AG04450 (cell line): ENCODE measurements at regions not wholly inside any gene's neighbourhood (a gene's known extent, or its start where the extent isn't known, plus 50 kb on each side); places are given as distances from the start of the nearest gene placed in this dataset.

Source experiments
- CTCF ChIA-PET: fragments of 300-600, 350-600 bp; formaldehyde crosslinking; extraction: SDS; loops from one replicate; lab custom pipeline; 2022; ENCODE audit warnings: antibody characterized with exemption, inconsistent platforms; lab: Charles Lee
- POLR2A ChIA-PET: fragments of 350-600 bp; formaldehyde crosslinking; extraction: SDS; loops from one replicate; lab custom pipeline; 2021; ENCODE audit warnings: antibody characterized with exemption, inconsistent platforms; lab: Yijun Ruan, JAX
- DNase-seq: peaks from one replicate; pipeline ENCODE4 v3.0.0-alpha.2; 2011; ENCODE audit warnings: low read depth, low spot score
- H3K27ac ChIP-seq: one replicate; pipeline ENCODE4 v1.5.1; 2012; ENCODE audit warnings: low read depth, low read length, control low read depth
- H3K27me3 ChIP-seq: one replicate; pipeline ENCODE4 v1.6.0; 2012; ENCODE audit warnings: low read length; ENCODE audit not compliant: control insufficient read depth, insufficient read depth
- H3K4me3 ChIP-seq: 2 replicates; pipeline ENCODE4 v1.5.1; 2011; ENCODE audit warnings: mild to moderate bottlenecking, low read depth, low read length, control low read depth
- H3K9me3 ChIP-seq: 2 replicates; pipeline ENCODE4 v1.5.1; 2012; ENCODE audit warnings: low read length; ENCODE audit not compliant: control insufficient read depth, insufficient read depth
- CTCF ChIP-seq: IDR thresholded peaks from 2 replicates; pipeline ENCODE4 v1.5.1; 2011; ENCODE audit warnings: low read depth, low read length, control low read depth, inconsistent platforms

GRCh38 chr5:88119535-88120125, 149.0 kb downstream of the TMEM161B start:
- ChIA-PET POLR2A (interaction anchor here (0.7 kb wide), 1 partner anchor 423 kb away, joined by 3 read pairs; no protein-coding TSS in a partner anchor), CTCF (no interaction called here)
- H3K27ac ChIP-seq: no peak overlapping the region
- H3K4me3 ChIP-seq: no peak overlapping the region
- no peak for TF ChIP-seq CTCF
- DNase-seq: no peak
- H3K9me3 ChIP-seq: no peaks in the 10 kb centered on the region
- no peaks in the 10 kb centered on the region for H3K27me3 ChIP-seq

- H3K9me3 ChIP-seq: no peaks in the 10 kb centered on the region
- no peak for DNase-seq
- H3K4me3 ChIP-seq: no peak overlapping the region
- TF ChIP-seq CTCF: no peak
- ChIA-PET POLR2A (no interaction called here), CTCF (no interaction called here)
- H3K27ac ChIP-seq: no peak overlapping the region
- no peaks in the 10 kb centered on the region for H3K27me3 ChIP-seq
These were observed 150.5 kb downstream of the TMEM161B start for GRCh38 chr5:88118179-88118578.

GRCh38 chr5:88117546-88117945, 151.1 kb downstream of the TMEM161B start:
- no peaks in the 10 kb centered on the region for H3K27me3 ChIP-seq
- H3K9me3 ChIP-seq: no peaks in the 10 kb centered on the region
- CTCF ChIA-PET: no interaction called here
- H3K4me3 ChIP-seq: no peak overlapping the region
- DNase-seq: no peak
- no peak overlapping the region for H3K27ac ChIP-seq
- POLR2A ChIA-PET: no interaction called here
- no peak for TF ChIP-seq CTCF

GRCh38 chr5:88116396-88116795, 152.2 kb downstream of the TMEM161B start:
- no peak for TF ChIP-seq CTCF
- ChIA-PET CTCF (interaction anchor here (0.5 kb wide), 1 partner anchor 97 kb away, joined by 3 read pairs; no protein-coding TSS in a partner anchor), POLR2A (no interaction called here)

GRCh38 chr5:88115211-88115610, 153.4 kb downstream of the TMEM161B start:
- no peak for DNase-seq
- no peaks in the 10 kb centered on the region for H3K9me3 ChIP-seq
- no peak overlapping the region for H3K27ac ChIP-seq
- no peak overlapping the region for H3K4me3 ChIP-seq
- ChIA-PET CTCF (no interaction called here), POLR2A (no interaction called here)
- no peaks in the 10 kb centered on the region for H3K27me3 ChIP-seq
- no peak for TF ChIP-seq CTCF

More at GRCh38 chr5:88116396-88116795, 152.2 kb downstream of the TMEM161B start:
- Histone ChIP-seq H3K27me3 (no peaks in the 10 kb centered on the region), H3K9me3 (no peaks in the 10 kb centered on the region), H3K27ac (no peak overlapping the region), H3K4me3 (no peak overlapping the region)
- no peak for DNase-seq
